HEK293 (cell line): ENCODE measurements at regions not wholly inside any gene's neighbourhood (a gene's known extent, or its start where the extent isn't known, plus 50 kb on each side); places are given as distances from the start of the nearest gene placed in this dataset.

Experiments used
- CTCF ChIP-seq: fragments of 450-650 bp; formaldehyde crosslinking; IDR thresholded peaks from 2 replicates; pipeline ENCODE4 v1.5.1; 2016; ENCODE audit warnings: missing biosample characterization, missing genetic modification characterization
- PRDM10 ChIP-seq: fragments of 450-650 bp; formaldehyde crosslinking; IDR thresholded peaks from 2 replicates; pipeline ENCODE4 v1.5.1; 2016; ENCODE audit warnings: missing biosample characterization, missing genetic modification characterization
- ZBTB20 ChIP-seq: fragments of 450-650 bp; formaldehyde crosslinking; IDR thresholded peaks from 2 replicates; pipeline ENCODE4 v1.5.1; 2016; ENCODE audit warnings: missing biosample characterization, missing genetic modification characterization
- ZNF670 ChIP-seq: fragments of 450-650 bp; formaldehyde crosslinking; IDR thresholded peaks from 2 replicates; pipeline ENCODE4 v1.5.1; 2016; ENCODE audit warnings: missing biosample characterization, missing genetic modification characterization, low read depth
- ZNF777 ChIP-seq: fragments of 450-650 bp; formaldehyde crosslinking; IDR thresholded peaks from 2 replicates; pipeline ENCODE4 v1.5.1; 2017; ENCODE audit warnings: missing biosample characterization, missing genetic modification characterization, borderline replicate concordance
- TF ChIP-seq, protein P1 (sequence below): fragments of 450-650 bp; formaldehyde crosslinking; IDR thresholded peaks from 2 replicates; pipeline ENCODE4 v1.5.1; 2016; ENCODE audit warnings: missing biosample characterization, missing genetic modification characterization

GRCh38 chr7:33732462-33732861 lies 172.9 kb upstream of the BMPER start:
- TF ChIP-seq CTCF (tag by site-specific recombination), result no peak
- no peak for TF ChIP-seq ZBTB20
- no peak for TF ChIP-seq ZNF777 (tag by site-specific recombination)
- no peak for TF ChIP-seq PRDM10 (tag by site-specific recombination)
- TF ChIP-seq ZNF670 (tag by site-specific recombination), result no peak
- TF ChIP-seq, protein P1, sequence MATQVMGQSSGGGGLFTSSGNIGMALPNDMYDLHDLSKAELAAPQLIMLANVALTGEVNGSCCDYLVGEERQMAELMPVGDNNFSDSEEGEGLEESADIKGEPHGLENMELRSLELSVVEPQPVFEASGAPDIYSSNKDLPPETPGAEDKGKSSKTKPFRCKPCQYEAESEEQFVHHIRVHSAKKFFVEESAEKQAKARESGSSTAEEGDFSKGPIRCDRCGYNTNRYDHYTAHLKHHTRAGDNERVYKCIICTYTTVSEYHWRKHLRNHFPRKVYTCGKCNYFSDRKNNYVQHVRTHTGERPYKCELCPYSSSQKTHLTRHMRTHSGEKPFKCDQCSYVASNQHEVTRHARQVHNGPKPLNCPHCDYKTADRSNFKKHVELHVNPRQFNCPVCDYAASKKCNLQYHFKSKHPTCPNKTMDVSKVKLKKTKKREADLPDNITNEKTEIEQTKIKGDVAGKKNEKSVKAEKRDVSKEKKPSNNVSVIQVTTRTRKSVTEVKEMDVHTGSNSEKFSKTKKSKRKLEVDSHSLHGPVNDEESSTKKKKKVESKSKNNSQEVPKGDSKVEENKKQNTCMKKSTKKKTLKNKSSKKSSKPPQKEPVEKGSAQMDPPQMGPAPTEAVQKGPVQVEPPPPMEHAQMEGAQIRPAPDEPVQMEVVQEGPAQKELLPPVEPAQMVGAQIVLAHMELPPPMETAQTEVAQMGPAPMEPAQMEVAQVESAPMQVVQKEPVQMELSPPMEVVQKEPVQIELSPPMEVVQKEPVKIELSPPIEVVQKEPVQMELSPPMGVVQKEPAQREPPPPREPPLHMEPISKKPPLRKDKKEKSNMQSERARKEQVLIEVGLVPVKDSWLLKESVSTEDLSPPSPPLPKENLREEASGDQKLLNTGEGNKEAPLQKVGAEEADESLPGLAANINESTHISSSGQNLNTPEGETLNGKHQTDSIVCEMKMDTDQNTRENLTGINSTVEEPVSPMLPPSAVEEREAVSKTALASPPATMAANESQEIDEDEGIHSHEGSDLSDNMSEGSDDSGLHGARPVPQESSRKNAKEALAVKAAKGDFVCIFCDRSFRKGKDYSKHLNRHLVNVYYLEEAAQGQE (tag by site-specific recombination), result no peak
